ENCODE measurements at regions not wholly inside any gene's neighbourhood (a gene's known extent, or its start where the extent isn't known, plus 50 kb on each side); places are given as distances from the start of the nearest gene placed in this dataset.
"Not testable (repeated sequence)": the region's sequence is repeated elsewhere in the genome, so short reads cannot be mapped to it uniquely, and the experiment has no call there.

DNA sequence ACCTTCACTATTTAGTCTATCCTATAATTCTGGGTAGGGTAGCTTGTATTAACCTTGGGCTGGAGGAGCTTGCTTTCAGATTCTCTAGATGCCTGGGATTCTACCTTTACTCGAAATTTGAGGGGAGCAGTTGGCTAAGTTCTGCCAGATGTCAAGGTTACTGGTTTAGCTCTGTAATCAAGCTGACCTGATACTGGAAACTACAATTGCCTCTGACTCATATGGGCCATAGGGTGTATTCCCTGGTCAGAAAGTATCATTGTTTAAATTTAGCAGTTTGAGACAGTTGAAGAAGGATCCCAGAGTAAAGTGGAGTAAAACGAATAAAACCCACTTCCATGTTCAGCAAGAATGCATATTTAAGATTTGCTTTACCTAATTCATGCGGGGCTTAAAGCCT is 337.6 kb downstream of the SPIN4 start:
- no peak overlapping the region for H3K4me3 ChIP-seq
- H3K27me3 ChIP-seq: no peaks in the 10 kb centered on the region
- H3K36me3 ChIP-seq: no peaks in the 10 kb centered on the region
- H3K4me1 ChIP-seq: no peaks in the 10 kb centered on the region
- no peaks in the 10 kb centered on the region for H3K9me3 ChIP-seq
- intact Hi-C loops (cut with DNase I; ENCODE audit: low total_unique reads): no loop called here
- no peak for DNase-seq
- no peak overlapping the region for H3K27ac ChIP-seq
- TF ChIP-seq, protein P1, sequence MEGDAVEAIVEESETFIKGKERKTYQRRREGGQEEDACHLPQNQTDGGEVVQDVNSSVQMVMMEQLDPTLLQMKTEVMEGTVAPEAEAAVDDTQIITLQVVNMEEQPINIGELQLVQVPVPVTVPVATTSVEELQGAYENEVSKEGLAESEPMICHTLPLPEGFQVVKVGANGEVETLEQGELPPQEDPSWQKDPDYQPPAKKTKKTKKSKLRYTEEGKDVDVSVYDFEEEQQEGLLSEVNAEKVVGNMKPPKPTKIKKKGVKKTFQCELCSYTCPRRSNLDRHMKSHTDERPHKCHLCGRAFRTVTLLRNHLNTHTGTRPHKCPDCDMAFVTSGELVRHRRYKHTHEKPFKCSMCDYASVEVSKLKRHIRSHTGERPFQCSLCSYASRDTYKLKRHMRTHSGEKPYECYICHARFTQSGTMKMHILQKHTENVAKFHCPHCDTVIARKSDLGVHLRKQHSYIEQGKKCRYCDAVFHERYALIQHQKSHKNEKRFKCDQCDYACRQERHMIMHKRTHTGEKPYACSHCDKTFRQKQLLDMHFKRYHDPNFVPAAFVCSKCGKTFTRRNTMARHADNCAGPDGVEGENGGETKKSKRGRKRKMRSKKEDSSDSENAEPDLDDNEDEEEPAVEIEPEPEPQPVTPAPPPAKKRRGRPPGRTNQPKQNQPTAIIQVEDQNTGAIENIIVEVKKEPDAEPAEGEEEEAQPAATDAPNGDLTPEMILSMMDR (IDR thresholded peaks at IDR 0.05): no peak
- TF ChIP-seq POLR2A (IDR thresholded peaks at IDR 0.05): no peak

- Histone ChIP-seq H3K4me3 (no peak overlapping the region), H3K27me3 (no peaks in the 10 kb centered on the region), H3K27ac (no peak overlapping the region), H3K9me3 (no peaks in the 10 kb centered on the region), H3K4me1 (no peaks in the 10 kb centered on the region), H3K36me3 (no peaks in the 10 kb centered on the region)
- intact Hi-C loops (cut with DNase I; ENCODE audit: low total_unique reads): no loop called here
- TF ChIP-seq, protein P1 (IDR thresholded peaks at IDR 0.05): no peak
- no peak for TF ChIP-seq POLR2A (IDR thresholded peaks at IDR 0.05)
- no peak for DNase-seq
Measured at GRCh38 chrX:63012574-63012973, 338.6 kb downstream of the SPIN4 start.

DNA sequence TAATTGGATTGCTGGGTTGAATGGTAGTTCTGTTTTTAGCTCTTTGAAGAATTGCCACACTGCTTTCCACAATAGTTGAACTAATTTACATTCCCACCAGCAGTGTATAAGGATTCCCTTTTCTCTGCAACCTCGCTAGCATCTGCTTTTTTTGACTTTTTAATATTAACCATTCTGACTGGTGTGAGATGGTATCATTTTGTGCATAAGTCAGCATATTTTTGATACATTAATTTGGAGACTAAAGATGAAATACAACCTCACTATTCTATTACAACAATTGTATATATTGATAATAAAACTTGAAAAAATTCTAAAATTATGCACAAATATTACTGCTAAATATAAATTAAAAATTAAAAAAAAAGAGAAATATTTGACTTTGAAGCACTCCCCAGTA is 350.9 kb downstream of the SPIN4 start:
- H3K27ac ChIP-seq; H3K4me1 ChIP-seq; intact Hi-C loops (cut with DNase I; ENCODE audit: low total_unique reads); DNase-seq; H3K4me3 ChIP-seq; H3K9me3 ChIP-seq; H3K36me3 ChIP-seq; H3K27me3 ChIP-seq: not testable (repeated sequence)
